MG63 (cell line): ENCODE measurements at regions not wholly inside any gene's neighbourhood (a gene's known extent, or its start where the extent isn't known, plus 50 kb on each side); places are given as distances from the start of the nearest gene placed in this dataset.

Experiments
- DNase-seq: peaks from one replicate; pipeline ENCODE4 v3.0.0-alpha.2; 2020
- H3K27me3 ChIP-seq: fragments of 250-450 bp; sonication (Bioruptor Pico); 2 replicates; pipeline ENCODE4 v1.5.1; 2020; ENCODE audit warnings: mild to moderate bottlenecking, moderate library complexity
- H3K36me3 ChIP-seq: fragments of 250-450 bp; sonication (Bioruptor Pico); 2 replicates; pipeline ENCODE4 v1.5.1; 2020; ENCODE audit warnings: mild to moderate bottlenecking, moderate library complexity
- H3K4me3 ChIP-seq: fragments of 250-450 bp; sonication (Bioruptor Pico); 2 replicates; pipeline ENCODE4 v1.5.1; 2020; ENCODE audit warnings: mild to moderate bottlenecking, moderate library complexity
- H3K9me3 ChIP-seq: fragments of 250-450 bp; sonication (Bioruptor Pico); 2 replicates; pipeline ENCODE4 v1.5.1; 2020; ENCODE audit warnings: mild to moderate bottlenecking, moderate library complexity

GRCh38 chr13:112238436-112238995, 137.6 kb upstream of the SPACA7 start:
- Histone ChIP-seq H3K27me3 (no peaks in the 10 kb centered on the region), H3K36me3 (no peaks in the 10 kb centered on the region), H3K9me3 (no peaks in the 10 kb centered on the region), H3K4me3 (no peak overlapping the region)
- no peak for DNase-seq

- DNase-seq: no peak
- H3K4me3 ChIP-seq: no peak overlapping the region
- H3K9me3 ChIP-seq: no peaks in the 10 kb centered on the region
- no peaks in the 10 kb centered on the region for H3K36me3 ChIP-seq
- no peaks in the 10 kb centered on the region for H3K27me3 ChIP-seq
Measured at GRCh38 chr13:112240076-112240475, 136.1 kb upstream of the SPACA7 start.

GRCh38 chr13:112241288-112241687, 134.9 kb upstream of the SPACA7 start:
- Histone ChIP-seq H3K27me3 (no peaks in the 10 kb centered on the region), H3K4me3 (no peak overlapping the region), H3K9me3 (no peaks in the 10 kb centered on the region), H3K36me3 (no peaks in the 10 kb centered on the region)
- DNase-seq: no peak

GRCh38 chr13:112242777-112243176, 133.4 kb upstream of the SPACA7 start:
- no peak for DNase-seq
- no peaks in the 10 kb centered on the region for H3K36me3 ChIP-seq
- H3K9me3 ChIP-seq: no peaks in the 10 kb centered on the region
- H3K4me3 ChIP-seq: no peak overlapping the region
- no peaks in the 10 kb centered on the region for H3K27me3 ChIP-seq

- no peaks in the 10 kb centered on the region for H3K9me3 ChIP-seq
- H3K36me3 ChIP-seq: no peaks in the 10 kb centered on the region
- no peak for DNase-seq
- H3K4me3 ChIP-seq: no peak overlapping the region
- H3K27me3 ChIP-seq: no peaks in the 10 kb centered on the region
Measured at GRCh38 chr13:112244061-112244460, 132.1 kb upstream of the SPACA7 start.

GRCh38 chr13:112244495-112245177, 131.5 kb upstream of the SPACA7 start:
- no peaks in the 10 kb centered on the region for H3K9me3 ChIP-seq
- no peaks in the 10 kb centered on the region for H3K27me3 ChIP-seq

GRCh38 chr13:112245179-112245724, 130.9 kb upstream of the SPACA7 start:
- DNase-seq: no peak
- Histone ChIP-seq H3K27me3 (no peaks in the 10 kb centered on the region), H3K4me3 (no peak overlapping the region), H3K9me3 (no peaks in the 10 kb centered on the region), H3K36me3 (no peaks in the 10 kb centered on the region)

More at GRCh38 chr13:112244495-112245177, 131.5 kb upstream of the SPACA7 start:
- H3K36me3 ChIP-seq: no peaks in the 10 kb centered on the region
- no peak overlapping the region for H3K4me3 ChIP-seq
- no peak for DNase-seq

GRCh38 chr13:112245989-112246388, 130.2 kb upstream of the SPACA7 start:
- no peak for DNase-seq
- H3K36me3 ChIP-seq: no peaks in the 10 kb centered on the region
- no peak overlapping the region for H3K4me3 ChIP-seq
- H3K9me3 ChIP-seq: no peaks in the 10 kb centered on the region
- no peaks in the 10 kb centered on the region for H3K27me3 ChIP-seq

GRCh38 chr13:112246731-112247470, 129.3 kb upstream of the SPACA7 start:
- H3K36me3 ChIP-seq: no peaks in the 10 kb centered on the region
- H3K9me3 ChIP-seq: no peaks in the 10 kb centered on the region
- H3K27me3 ChIP-seq: no peaks in the 10 kb centered on the region
- no peak overlapping the region for H3K4me3 ChIP-seq
- DNase-seq: no peak

GRCh38 chr13:112247471-112248405, 128.4 kb upstream of the SPACA7 start:
- no peak overlapping the region for H3K4me3 ChIP-seq
- no peak for DNase-seq
- H3K9me3 ChIP-seq: no peaks in the 10 kb centered on the region
- H3K27me3 ChIP-seq: no peaks in the 10 kb centered on the region
- no peaks in the 10 kb centered on the region for H3K36me3 ChIP-seq

GRCh38 chr13:112248406-112248760, 127.8 kb upstream of the SPACA7 start:
- no peaks in the 10 kb centered on the region for H3K36me3 ChIP-seq
- no peaks in the 10 kb centered on the region for H3K27me3 ChIP-seq
- no peak for DNase-seq
- no peaks in the 10 kb centered on the region for H3K9me3 ChIP-seq
- no peak overlapping the region for H3K4me3 ChIP-seq

- no peaks in the 10 kb centered on the region for H3K36me3 ChIP-seq
- no peaks in the 10 kb centered on the region for H3K27me3 ChIP-seq
- H3K9me3 ChIP-seq: no peaks in the 10 kb centered on the region
- no peak overlapping the region for H3K4me3 ChIP-seq
- DNase-seq: no peak
Measured at GRCh38 chr13:112248862-112249592, 127.1 kb upstream of the SPACA7 start.

GRCh38 chr13:112249644-112250610, 126.2 kb upstream of the SPACA7 start:
- H3K27me3 ChIP-seq: no peaks in the 10 kb centered on the region
- no peaks in the 10 kb centered on the region for H3K36me3 ChIP-seq
- H3K9me3 ChIP-seq: no peaks in the 10 kb centered on the region
- no peak overlapping the region for H3K4me3 ChIP-seq
- DNase-seq: no peak

- DNase-seq: no peak
- H3K4me3 ChIP-seq: no peak overlapping the region
- H3K9me3 ChIP-seq: no peaks in the 10 kb centered on the region
- H3K36me3 ChIP-seq: no peaks in the 10 kb centered on the region
- no peaks in the 10 kb centered on the region for H3K27me3 ChIP-seq
Measured at GRCh38 chr13:112250788-112251445, 125.2 kb upstream of the SPACA7 start.
